Peyer's patch (tissue), 4 donors: ENCODE measurements at regions not wholly inside any gene's neighbourhood (a gene's known extent, or its start where the extent isn't known, plus 50 kb on each side); places are given as distances from the start of the nearest gene placed in this dataset.

Experiments used
- POLR2A ChIP-seq, 2 donors: fragments of 450-650 bp; IDR thresholded peaks; one replicate each; pipeline ENCODE4 v1.5.1; 2017; ENCODE audit warnings: antibody characterized with exemption in 2 of 2, mild to moderate bottlenecking in 2 of 2, moderate library complexity in 2 of 2
- TF ChIP-seq, protein P1 (sequence below), 6 experiments: fragments of 450-650 bp in 4 of 6; fragments of 200-600 bp in 2 of 6; sonication (generic) in 1 of 6; IDR thresholded peaks; one replicate each; pipeline ENCODE4 v1.5.1; 2017 to 2019; ENCODE audit warnings: antibody characterized with exemption in 6 of 6, mild to moderate bottlenecking in 3 of 6, moderate library complexity in 1 of 6

DNA sequence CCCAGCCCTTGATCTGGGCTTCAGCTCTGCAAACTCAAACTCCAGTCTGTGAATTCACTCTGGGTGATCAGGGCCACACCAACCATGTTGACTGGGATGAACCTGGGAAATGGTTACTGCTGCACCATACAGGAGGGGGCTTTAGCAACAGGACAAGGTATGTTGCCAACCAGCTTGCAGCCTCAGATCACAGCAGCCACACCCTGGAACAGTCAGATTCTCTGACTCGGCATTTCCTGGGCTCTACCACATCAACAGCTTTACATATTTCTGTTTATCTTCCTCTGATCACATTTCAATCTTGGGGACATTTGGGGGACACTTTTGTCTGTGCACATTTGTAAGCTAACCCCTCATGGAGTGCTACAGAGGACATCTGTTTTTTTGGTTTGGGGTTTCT lies 267.0 kb upstream of the NCAM1 start:
- no peak for TF ChIP-seq POLR2A (IDR thresholded peaks at IDR 0.05)
- TF ChIP-seq, protein P1, sequence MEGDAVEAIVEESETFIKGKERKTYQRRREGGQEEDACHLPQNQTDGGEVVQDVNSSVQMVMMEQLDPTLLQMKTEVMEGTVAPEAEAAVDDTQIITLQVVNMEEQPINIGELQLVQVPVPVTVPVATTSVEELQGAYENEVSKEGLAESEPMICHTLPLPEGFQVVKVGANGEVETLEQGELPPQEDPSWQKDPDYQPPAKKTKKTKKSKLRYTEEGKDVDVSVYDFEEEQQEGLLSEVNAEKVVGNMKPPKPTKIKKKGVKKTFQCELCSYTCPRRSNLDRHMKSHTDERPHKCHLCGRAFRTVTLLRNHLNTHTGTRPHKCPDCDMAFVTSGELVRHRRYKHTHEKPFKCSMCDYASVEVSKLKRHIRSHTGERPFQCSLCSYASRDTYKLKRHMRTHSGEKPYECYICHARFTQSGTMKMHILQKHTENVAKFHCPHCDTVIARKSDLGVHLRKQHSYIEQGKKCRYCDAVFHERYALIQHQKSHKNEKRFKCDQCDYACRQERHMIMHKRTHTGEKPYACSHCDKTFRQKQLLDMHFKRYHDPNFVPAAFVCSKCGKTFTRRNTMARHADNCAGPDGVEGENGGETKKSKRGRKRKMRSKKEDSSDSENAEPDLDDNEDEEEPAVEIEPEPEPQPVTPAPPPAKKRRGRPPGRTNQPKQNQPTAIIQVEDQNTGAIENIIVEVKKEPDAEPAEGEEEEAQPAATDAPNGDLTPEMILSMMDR (IDR thresholded peaks at IDR 0.05): no peak
